ENCODE measurements at regions not wholly inside any gene's neighbourhood (a gene's known extent, or its start where the extent isn't known, plus 50 kb on each side); places are given as distances from the start of the nearest gene placed in this dataset.

GRCh38 chr1:68378296-68379084 is 71.3 kb downstream of the RPE65 start:
- Histone ChIP-seq H2AFZ (ENCODE audit: low read depth, low read length, severe bottlenecking) (no peak overlapping the region), H3K27ac (ENCODE audit: low read depth, low read length) (no peak overlapping the region), H3K9me3 (ENCODE audit: insufficient read depth, low read length) (no peaks in the 10 kb centered on the region), H3K9me2 (replicated peaks; ENCODE audit: insufficient read depth, low read length) (no peaks in the 10 kb centered on the region), H3K79me2 (ENCODE audit: insufficient read depth, low read length) (no peaks in the 10 kb centered on the region), H3K9ac (ENCODE audit: low read length) (no peak overlapping the region), H3K36me3 (ENCODE audit: low read length) (no peaks in the 10 kb centered on the region), H3K4me3 (ENCODE audit: insufficient read depth, low read length, poor library complexity, severe bottlenecking) (no peak overlapping the region), H3F3A (ENCODE audit: insufficient read depth) (no peaks in the 10 kb centered on the region), H3K27me3 (ENCODE audit: low read length) (no peaks in the 10 kb centered on the region), H4K20me1 (ENCODE audit: low read depth, low read length) (no peaks in the 10 kb centered on the region), H3K4me2 (ENCODE audit: low read depth, low read length, poor library complexity, severe bottlenecking) (no peak overlapping the region)
- TF ChIP-seq EZH2phosphoT487 (conservative IDR thresholded peaks at IDR 0.05; ENCODE audit: low read length) (no peak), CTCF (IDR thresholded peaks at IDR 0.05; ENCODE audit: insufficient read depth, low read length, poor library complexity, severe bottlenecking) (no peak)

DNA sequence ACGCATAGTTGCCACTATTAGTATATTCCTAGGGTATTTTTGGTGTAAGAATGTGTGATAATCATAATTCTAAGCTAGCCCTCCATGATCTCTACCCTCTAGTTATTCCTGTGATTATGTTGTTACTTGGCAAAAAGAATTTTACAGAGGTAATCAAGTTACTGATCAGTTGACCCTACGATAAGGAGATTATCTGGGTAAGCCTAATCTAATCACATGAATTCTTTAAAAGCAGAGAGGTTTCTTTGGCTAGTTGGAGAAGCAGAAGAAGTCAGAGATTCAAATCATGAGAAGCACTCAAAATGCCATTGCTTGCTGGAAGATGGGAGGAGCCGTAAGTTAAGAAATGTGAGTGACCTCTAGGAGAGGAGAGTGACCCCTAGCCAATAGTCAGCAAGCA is 72.7 kb downstream of the RPE65 start:
- Histone ChIP-seq H3K4me2 (ENCODE audit: low read depth, low read length, poor library complexity, severe bottlenecking) (no peak overlapping the region), H3K4me3 (ENCODE audit: insufficient read depth, low read length, poor library complexity, severe bottlenecking) (no peak overlapping the region), H3K9ac (ENCODE audit: low read length) (no peak overlapping the region), H2AFZ (ENCODE audit: low read depth, low read length, severe bottlenecking) (no peak overlapping the region), H3K27me3 (ENCODE audit: low read length) (no peaks in the 10 kb centered on the region), H3F3A (ENCODE audit: insufficient read depth) (no peaks in the 10 kb centered on the region), H3K9me3 (ENCODE audit: insufficient read depth, low read length) (no peaks in the 10 kb centered on the region), H3K27ac (ENCODE audit: low read depth, low read length) (no peak overlapping the region), H3K9me2 (replicated peaks; ENCODE audit: insufficient read depth, low read length) (no peaks in the 10 kb centered on the region), H3K79me2 (ENCODE audit: insufficient read depth, low read length) (no peaks in the 10 kb centered on the region), H3K36me3 (ENCODE audit: low read length) (no peaks in the 10 kb centered on the region), H4K20me1 (ENCODE audit: low read depth, low read length) (no peaks in the 10 kb centered on the region)
- TF ChIP-seq CTCF (IDR thresholded peaks at IDR 0.05; ENCODE audit: insufficient read depth, low read length, poor library complexity, severe bottlenecking) (no peak), EZH2phosphoT487 (conservative IDR thresholded peaks at IDR 0.05; ENCODE audit: low read length) (no peak)

GRCh38 chr1:68376441-68376840 is 73.3 kb downstream of the RPE65 start:
- H3K9me2 ChIP-seq (replicated peaks; ENCODE audit: insufficient read depth, low read length): no peaks in the 10 kb centered on the region
- H3K9ac ChIP-seq (ENCODE audit: low read length): no peak overlapping the region
- H4K20me1 ChIP-seq (ENCODE audit: low read depth, low read length): no peaks in the 10 kb centered on the region
- H3K27me3 ChIP-seq (ENCODE audit: low read length): no peaks in the 10 kb centered on the region
- H3K4me3 ChIP-seq (ENCODE audit: insufficient read depth, low read length, poor library complexity, severe bottlenecking): no peak overlapping the region
- TF ChIP-seq EZH2phosphoT487 (conservative IDR thresholded peaks at IDR 0.05; ENCODE audit: low read length) (no peak), CTCF (IDR thresholded peaks at IDR 0.05; ENCODE audit: insufficient read depth, low read length, poor library complexity, severe bottlenecking) (no peak)
- no peaks in the 10 kb centered on the region for H3K79me2 ChIP-seq (ENCODE audit: insufficient read depth, low read length)
- no peaks in the 10 kb centered on the region for H3K36me3 ChIP-seq (ENCODE audit: low read length)
- H3K4me2 ChIP-seq (ENCODE audit: low read depth, low read length, poor library complexity, severe bottlenecking): no peak overlapping the region
- H3F3A ChIP-seq (ENCODE audit: insufficient read depth): no peaks in the 10 kb centered on the region
- H3K9me3 ChIP-seq (ENCODE audit: insufficient read depth, low read length): no peaks in the 10 kb centered on the region
- H2AFZ ChIP-seq (ENCODE audit: low read depth, low read length, severe bottlenecking): no peak overlapping the region
- no peak overlapping the region for H3K27ac ChIP-seq (ENCODE audit: low read depth, low read length)
